GM12872 (cell line): ENCODE measurements at regions not wholly inside any gene's neighbourhood (a gene's known extent, or its start where the extent isn't known, plus 50 kb on each side); places are given as distances from the start of the nearest gene placed in this dataset.

Source experiments
- CTCF ChIP-seq: IDR thresholded peaks from 3 replicates; pipeline ENCODE4 v1.5.1; 2011; ENCODE audit warnings: low read depth, mild to moderate bottlenecking, low read length, moderate library complexity; ENCODE audit not compliant: insufficient read depth

- no peak for TF ChIP-seq CTCF
These were observed 487.5 kb upstream of the GRIN3A start for GRCh38 chr9:102225841-102226441.

- TF ChIP-seq CTCF: no peak
These were observed 470.7 kb upstream of the GRIN3A start for GRCh38 chr9:102209176-102209575.

GRCh38 chr9:102206432-102206831, 468.0 kb upstream of the GRIN3A start:
- no peak for TF ChIP-seq CTCF

DNA sequence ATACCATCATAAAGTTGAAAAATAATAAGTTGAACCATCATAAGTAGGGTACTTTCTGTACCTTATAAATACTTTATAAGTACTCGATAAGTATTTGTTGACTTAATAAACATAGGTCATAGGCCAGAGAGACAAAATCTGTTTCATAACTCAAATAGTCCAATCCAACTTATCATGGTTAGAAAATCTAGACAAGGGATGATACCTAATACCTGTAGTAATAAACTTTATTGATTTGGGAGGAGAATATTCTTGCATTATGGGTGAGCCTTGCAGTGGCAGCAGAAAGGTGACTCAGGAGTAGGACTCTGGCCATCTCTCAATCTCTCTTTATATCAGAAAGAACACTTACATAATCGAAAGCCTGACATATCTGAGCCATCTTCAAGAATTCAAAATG, 466.8 kb upstream of the GRIN3A start:
- no peak for TF ChIP-seq CTCF

DNA sequence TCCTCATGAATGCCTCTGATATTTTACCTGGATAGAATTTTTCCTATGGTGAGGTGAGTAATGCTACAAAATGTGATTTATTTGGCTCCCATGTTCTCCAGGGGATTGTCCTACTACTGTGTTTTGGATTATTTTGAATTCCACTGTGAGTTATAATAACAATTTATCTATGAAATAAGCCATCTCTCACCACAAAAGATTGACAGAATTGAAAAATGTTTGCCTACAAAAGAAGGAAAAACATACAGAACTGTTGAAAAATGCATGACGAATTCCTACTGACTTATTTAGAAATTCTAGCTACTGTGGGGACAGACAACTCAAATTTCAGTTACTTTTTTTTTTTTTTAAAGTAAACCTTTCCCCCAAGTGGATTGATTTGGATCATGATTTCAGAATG, 463.7 kb upstream of the GRIN3A start:
- TF ChIP-seq CTCF: no peak

DNA sequence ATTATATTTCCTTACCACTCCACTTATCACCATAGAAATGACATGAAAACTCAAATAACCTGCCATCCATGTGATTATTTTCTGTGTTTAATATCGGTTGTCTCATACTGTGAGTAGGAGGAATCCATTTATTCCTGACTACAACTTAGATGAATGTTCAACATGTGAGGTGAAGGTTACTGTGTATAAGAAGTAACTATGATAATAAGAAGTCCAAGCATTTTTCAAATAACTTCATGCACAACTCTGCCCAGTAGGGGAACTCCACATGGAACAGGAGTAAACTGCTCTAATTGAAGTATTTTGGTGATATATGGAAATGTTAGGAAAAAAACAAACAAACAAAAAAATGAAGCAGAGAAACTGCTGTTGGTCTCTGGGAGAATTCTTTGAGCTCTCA, 447.5 kb upstream of the GRIN3A start:
- TF ChIP-seq CTCF: no peak

DNA sequence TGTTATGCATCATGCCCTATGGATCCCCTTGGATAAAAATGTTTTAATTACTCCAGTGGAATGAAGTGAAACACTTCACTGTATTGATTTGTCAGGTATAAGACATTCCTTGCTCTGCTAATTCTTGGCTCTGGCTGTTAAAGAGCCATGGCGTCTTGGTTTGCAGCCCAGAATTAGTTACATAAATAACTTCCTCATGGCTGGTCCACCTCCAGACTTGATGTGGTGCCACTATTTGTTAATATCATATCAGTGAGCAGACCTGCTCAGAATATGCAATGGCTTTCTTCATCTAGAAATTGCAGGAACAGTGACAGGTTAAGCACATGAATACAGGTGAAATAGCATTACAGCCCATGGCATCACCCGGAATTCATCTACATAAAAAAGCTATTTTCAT, 446.9 kb upstream of the GRIN3A start:
- TF ChIP-seq CTCF: no peak
